GM23338 (cell line): ENCODE measurements at regions not wholly inside any gene's neighbourhood (a gene's known extent, or its start where the extent isn't known, plus 50 kb on each side); places are given as distances from the start of the nearest gene placed in this dataset.

Source experiments
- ATAC-seq: fragments of 200-7000 bp; cut with Tn5 transposase; 3 replicates; pipeline ENCODE4 v1.9.1; 2020
- DNase-seq: peaks from one replicate; pipeline ENCODE4 v3.0.0-alpha.2; 2015; ENCODE audit warnings: low spot score
- H2AFZ ChIP-seq: fragments of 200-600 bp; sonication (generic); 2 replicates; pipeline ENCODE4 v1.8.0; 2016; ENCODE audit warnings: antibody characterized with exemption, mild to moderate bottlenecking, moderate library complexity
- H3F3A ChIP-seq: fragments of 200-600 bp; sonication (generic); replicated peaks from 2 replicates; pipeline ENCODE4 v1.8.0; 2017; ENCODE audit warnings: antibody characterized with exemption, mixed run types, low read depth
- H3K27ac ChIP-seq: fragments of 200-600 bp; sonication (generic); 2 replicates; pipeline ENCODE4 v1.6.1; 2016; ENCODE audit warnings: low read depth
- H3K27me3 ChIP-seq: fragments of 200-600 bp; sonication (generic); 2 replicates; pipeline ENCODE4 v1.8.0; 2016; ENCODE audit warnings: mild to moderate bottlenecking, mixed run types, moderate library complexity; ENCODE audit not compliant: insufficient read depth
- H3K36me3 ChIP-seq: fragments of 200-600 bp; sonication (generic); 2 replicates; pipeline ENCODE4 v1.8.0; 2016; ENCODE audit warnings: mild to moderate bottlenecking; ENCODE audit not compliant: insufficient read depth
- H3K4me1 ChIP-seq: fragments of 200-600 bp; sonication (generic); 2 replicates; pipeline ENCODE4 v1.8.0; 2016; ENCODE audit warnings: mild to moderate bottlenecking, moderate library complexity; ENCODE audit not compliant: insufficient read depth
- H3K4me2 ChIP-seq: fragments of 200-600 bp; sonication (generic); 2 replicates; pipeline ENCODE4 v1.7.1; 2017; ENCODE audit warnings: mixed run types
- H3K4me3 ChIP-seq: fragments of 200-600 bp; sonication (generic); 2 replicates; pipeline ENCODE4 v1.6.1; 2016; ENCODE audit warnings: mixed run types
- H3K79me2 ChIP-seq: fragments of 200-600 bp; sonication (generic); replicated peaks from 2 replicates; pipeline ENCODE4 v1.8.0; 2017; ENCODE audit warnings: mild to moderate bottlenecking; ENCODE audit not compliant: insufficient read depth
- H3K9me2 ChIP-seq: fragments of 200-600 bp; sonication (generic); 2 replicates; pipeline ENCODE4 v1.8.0; 2017; ENCODE audit not compliant: insufficient read depth
- H4K20me1 ChIP-seq: fragments of 200-600 bp; sonication (generic); replicated peaks from 2 replicates; pipeline ENCODE4 v1.8.0; 2017; ENCODE audit warnings: mild to moderate bottlenecking; ENCODE audit not compliant: insufficient read depth
- H3K27ac Mint-ChIP-seq: 2 replicates; pipeline ENCODE4 v1.8.0; 2020; ENCODE audit warnings: inconsistent platforms, mild to moderate bottlenecking, moderate library complexity, mixed read lengths
- H3K27me3 Mint-ChIP-seq: 3 replicates; pipeline ENCODE4 v1.8.0; 2022; ENCODE audit warnings: low read depth, mild to moderate bottlenecking, moderate library complexity, mixed read lengths, inconsistent platforms; ENCODE audit not compliant: insufficient read depth, poor library complexity
- H3K36me3 Mint-ChIP-seq: 3 replicates; pipeline ENCODE4 v1.8.0; 2021; ENCODE audit warnings: low read depth, mild to moderate bottlenecking, inconsistent platforms, moderate library complexity, mixed read lengths
- H3K4me1 Mint-ChIP-seq: 3 replicates; pipeline ENCODE4 v1.8.0; 2020; ENCODE audit warnings: mild to moderate bottlenecking, inconsistent platforms, mixed read lengths
- H3K4me3 Mint-ChIP-seq: 3 replicates; pipeline ENCODE4 v1.8.0; 2021; ENCODE audit warnings: moderate library complexity, mild to moderate bottlenecking, inconsistent platforms, mixed read lengths
- H3K9me3 Mint-ChIP-seq: 3 replicates; pipeline ENCODE4 v1.8.0; 2020; ENCODE audit warnings: moderate library complexity, mild to moderate bottlenecking, inconsistent platforms, mixed read lengths
- CREB1 ChIP-seq: fragments of 250-450 bp; sonication (Bioruptor Pico); IDR thresholded peaks from 2 replicates; pipeline ENCODE4 v1.5.0; 2020; ENCODE audit warnings: low read depth, mild to moderate bottlenecking, moderate library complexity
- POLR2AphosphoS5 ChIP-seq: IDR thresholded peaks from 2 replicates; pipeline ENCODE4 v1.6.1; 2016; ENCODE audit warnings: antibody characterized with exemption, low read depth
- ZNF331 ChIP-seq: fragments of 250-450 bp; sonication (Bioruptor Pico); IDR thresholded peaks from 2 replicates; pipeline ENCODE4 v1.5.0; 2020; ENCODE audit warnings: low read depth, mild to moderate bottlenecking, moderate library complexity
- ZNF462 ChIP-seq: fragments of 250-450 bp; sonication (Bioruptor Pico); IDR thresholded peaks from 2 replicates; pipeline ENCODE4 v1.5.0; 2020; ENCODE audit warnings: mild to moderate bottlenecking, moderate library complexity

DNA sequence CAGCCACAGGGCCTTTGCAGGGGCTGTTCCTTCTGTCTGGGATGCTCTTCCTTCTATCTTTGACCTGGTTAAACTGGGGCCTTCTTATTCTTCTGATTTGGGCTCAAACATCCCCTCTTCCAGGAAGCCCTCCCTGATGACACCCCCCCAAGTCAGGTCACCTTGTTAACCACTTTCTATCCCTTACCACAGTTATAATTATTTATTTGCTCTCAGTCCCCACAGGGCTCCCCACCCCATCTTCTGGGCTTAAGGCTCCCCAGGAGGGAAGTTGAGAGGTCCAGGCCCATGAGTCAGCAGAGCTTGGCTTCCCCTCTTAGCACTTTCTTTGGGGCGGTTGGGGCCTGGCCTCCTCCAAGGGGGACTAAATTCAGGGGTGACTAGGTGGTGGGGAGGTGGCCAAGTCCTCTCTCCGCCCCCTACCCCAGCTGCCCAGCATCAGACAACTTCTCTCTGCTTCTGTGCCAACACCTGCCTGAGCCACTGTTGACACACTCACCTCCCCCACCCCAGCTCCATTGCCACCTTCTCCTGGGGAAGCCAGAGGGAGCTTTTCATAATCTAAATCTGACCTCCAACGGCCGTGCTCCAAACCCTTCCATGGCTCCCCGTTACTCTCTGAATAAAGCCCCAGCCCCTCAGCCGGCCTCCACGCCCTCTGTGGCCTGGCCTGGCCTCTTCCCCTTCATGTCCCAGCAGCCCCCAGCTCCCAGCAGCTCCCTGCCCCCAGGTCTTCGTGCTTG, 70.0 kb downstream of the CEBPB start (continued):
- no peak for TF ChIP-seq ZNF462 (CRISPR knock-in tag)

DNA sequence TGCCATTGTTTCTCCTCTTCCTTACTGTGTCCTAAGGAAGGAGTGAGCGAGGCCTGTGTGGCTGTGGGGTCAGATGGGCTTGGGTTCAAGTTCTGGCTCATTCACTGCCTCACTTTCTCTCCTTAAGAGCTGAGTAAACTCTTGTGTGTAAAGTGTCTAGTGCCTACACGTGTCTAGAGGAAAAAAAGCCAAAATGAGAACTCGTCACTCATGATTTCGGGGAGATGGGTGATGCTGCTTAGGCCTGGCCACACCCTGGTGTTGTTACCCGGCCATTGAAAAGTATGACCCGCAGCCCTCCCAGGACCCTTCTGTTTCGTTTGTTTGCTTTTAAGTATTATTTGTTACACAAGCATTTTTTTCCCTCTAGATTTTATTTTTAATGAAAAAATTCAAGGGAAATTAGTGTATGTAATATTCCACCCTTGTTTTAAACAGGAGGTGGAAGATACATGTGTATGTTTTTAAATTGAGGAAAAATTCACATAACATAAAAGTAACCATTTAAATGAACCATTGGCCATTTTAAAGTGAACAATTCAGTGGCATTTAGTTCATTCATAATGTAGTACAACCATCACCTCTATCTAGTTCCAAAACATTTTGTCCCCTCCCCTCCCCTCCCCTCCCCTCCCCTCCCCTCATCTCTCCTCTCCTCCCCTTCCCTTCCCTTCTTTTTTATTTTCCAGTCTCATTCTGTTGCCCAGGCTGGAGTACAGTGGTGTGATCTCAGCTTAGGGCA, 71.0 kb downstream of the CEBPB start:
- no peaks in the 10 kb centered on the region for H3K36me3 ChIP-seq
- no peak overlapping the region for H3K27ac Mint-ChIP-seq

More for the DNA sequence above, 71.0 kb downstream of the CEBPB start:
- Mint-ChIP-seq H3K4me3 (no peak overlapping the region), H3K4me1 (peaks cover 9% of the 10 kb centered on the region), H3K27me3 (peaks cover 10% of the 10 kb centered on the region), H3K36me3 (no peaks in the 10 kb centered on the region), H3K9me3 (no peaks in the 10 kb centered on the region; the same call in 2 of the 3 replicates)
- Histone ChIP-seq H3K4me3 (no peak overlapping the region), H3K27ac (no peak overlapping the region), H3K79me2 (no peaks in the 10 kb centered on the region), H3K4me1 (no peaks in the 10 kb centered on the region), H3K27me3 (no peaks in the 10 kb centered on the region), H4K20me1 (no peaks in the 10 kb centered on the region), H2AFZ (0 out of 2 replicates have a peak overlapping the region, but pooled peaks have one; percentile 32), H3F3A (no peaks in the 10 kb centered on the region), H3K4me2 (no peak overlapping the region), H3K9me2 (no peaks in the 10 kb centered on the region)
- ATAC-seq = no peak
- TF ChIP-seq ZNF331 (no peak), POLR2AphosphoS5 (no peak), CREB1 (CRISPR knock-in tag) (no peak)
- no peak for DNase-seq
